GM19351 (cell line): ENCODE measurements at regions not wholly inside any gene's neighbourhood (a gene's known extent, or its start where the extent isn't known, plus 50 kb on each side); places are given as distances from the start of the nearest gene placed in this dataset.

Experiments used
- ATAC-seq: cut with Tn5 transposase; IDR thresholded peaks from one replicate; pipeline ENCODE4 v1.9.1; 2021; ENCODE audit warnings: mild to moderate bottlenecking, moderate library complexity; ENCODE audit not compliant: unreplicated experiment

- ATAC-seq = no peak
Observed at GRCh38 chr17:79377230-79377786, 233.5 kb downstream of the RBFOX3 start.

- ATAC-seq = no peak
Observed at GRCh38 chr17:79374807-79375206, 236.0 kb downstream of the RBFOX3 start.

GRCh38 chr17:79374087-79374689 is 236.7 kb downstream of the RBFOX3 start:
- no peak for ATAC-seq

- ATAC-seq = no peak
Observed at GRCh38 chr17:79372470-79373238, 238.2 kb downstream of the RBFOX3 start.

- ATAC-seq = no peak
Observed at GRCh38 chr17:79371984-79372383, 238.9 kb downstream of the RBFOX3 start.

- no peak for ATAC-seq
Observed at GRCh38 chr17:79370594-79370993, 240.3 kb downstream of the RBFOX3 start.

- no peak for ATAC-seq
Observed at GRCh38 chr17:79370126-79370525, 240.7 kb downstream of the RBFOX3 start.

GRCh38 chr17:79369532-79369931 is 241.3 kb downstream of the RBFOX3 start:
- no peak for ATAC-seq

- no peak for ATAC-seq
Observed at GRCh38 chr17:79369001-79369400, 241.8 kb downstream of the RBFOX3 start.

GRCh38 chr17:79368521-79368920 is 242.3 kb downstream of the RBFOX3 start:
- no peak for ATAC-seq

- ATAC-seq = no peak
Observed at GRCh38 chr17:79366988-79367571, 243.8 kb downstream of the RBFOX3 start.

GRCh38 chr17:79365836-79366770 is 244.7 kb downstream of the RBFOX3 start:
- ATAC-seq = no peak

- ATAC-seq = no peak
Observed at GRCh38 chr17:79365351-79365750, 245.5 kb downstream of the RBFOX3 start.

GRCh38 chr17:79364315-79365094 is 246.3 kb downstream of the RBFOX3 start:
- no peak for ATAC-seq

GRCh38 chr17:79363552-79364275 is 247.1 kb downstream of the RBFOX3 start:
- no peak for ATAC-seq

GRCh38 chr17:79362772-79363305 is 248.0 kb downstream of the RBFOX3 start:
- no peak for ATAC-seq

- ATAC-seq = no peak
Observed at GRCh38 chr17:79361873-79362771, 248.7 kb downstream of the RBFOX3 start.

GRCh38 chr17:79361221-79361734 is 249.6 kb downstream of the RBFOX3 start:
- ATAC-seq = no peak
